Omental fat pad (tissue), 3 donors: ENCODE measurements at regions not wholly inside any gene's neighbourhood (a gene's known extent, or its start where the extent isn't known, plus 50 kb on each side); places are given as distances from the start of the nearest gene placed in this dataset.

Source experiments
- ATAC-seq: fragments of 150-250 bp; one replicate; pipeline ENCODE4 v1.9.1; 2016; ENCODE audit warnings: mild to moderate bottlenecking, moderate library complexity; ENCODE audit not compliant: low FRiP score
- DNase-seq: peaks from one replicate; pipeline ENCODE4 v3.0.0-alpha.2; 2019; ENCODE audit warnings: low spot score
- CTCF ChIP-seq, 3 donors: fragments of 450-650 bp; IDR thresholded peaks; one replicate each; pipeline ENCODE4 v1.5.1; 2016 to 2017; ENCODE audit warnings: antibody characterized with exemption in 3 of 3, mild to moderate bottlenecking in 3 of 3, moderate library complexity in 2 of 3

DNA sequence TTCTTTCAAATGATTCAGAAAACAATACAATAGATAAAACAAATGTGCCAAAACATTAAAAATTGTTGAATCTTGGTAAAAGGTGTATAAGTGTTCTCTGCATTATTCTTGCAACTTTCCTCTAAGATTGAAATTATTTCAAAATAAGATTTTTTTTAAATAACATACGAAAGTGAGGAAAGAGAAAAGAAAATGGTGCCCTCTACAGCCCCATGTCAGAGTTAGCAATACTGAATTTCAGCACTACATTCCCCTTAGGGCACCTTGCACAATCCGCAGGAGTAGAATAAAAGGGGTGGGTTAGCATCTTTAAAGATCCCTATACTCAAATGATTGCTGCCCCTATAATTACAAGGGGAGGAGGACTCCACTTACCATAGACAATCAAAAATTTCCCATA is 433.7 kb downstream of the BCL11A start:
- no peak for ATAC-seq
- TF ChIP-seq CTCF (IDR thresholded peaks at IDR 0.05): no peak

DNA sequence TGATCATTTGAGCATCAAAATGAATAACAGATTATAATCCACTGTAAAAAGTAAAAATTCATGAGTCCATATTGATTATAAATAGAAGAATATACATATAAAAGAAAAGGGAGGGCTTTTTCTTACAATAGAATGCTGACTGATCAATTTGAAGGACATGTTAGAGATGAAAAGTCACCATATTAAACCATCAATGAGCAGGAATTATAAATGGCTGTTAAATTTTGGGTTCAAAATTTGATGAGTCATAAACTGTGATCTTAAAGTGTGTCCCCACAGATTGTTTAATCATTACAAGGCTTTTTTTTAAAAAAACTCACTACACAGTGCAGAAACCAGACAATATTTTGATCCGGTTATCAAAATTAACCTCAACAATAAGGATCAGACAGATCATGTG is 434.5 kb downstream of the BCL11A start:
- TF ChIP-seq CTCF (IDR thresholded peaks at IDR 0.05): no peak
- no peak for DNase-seq
- no peak for ATAC-seq

More for the DNA sequence above, 433.7 kb downstream of the BCL11A start:
- no peak for DNase-seq

- TF ChIP-seq CTCF (IDR thresholded peaks at IDR 0.05): no peak
- DNase-seq (no peak), ATAC-seq (no peak)
Observed at GRCh38 chr2:60118061-60118460, 435.4 kb downstream of the BCL11A start.

DNA sequence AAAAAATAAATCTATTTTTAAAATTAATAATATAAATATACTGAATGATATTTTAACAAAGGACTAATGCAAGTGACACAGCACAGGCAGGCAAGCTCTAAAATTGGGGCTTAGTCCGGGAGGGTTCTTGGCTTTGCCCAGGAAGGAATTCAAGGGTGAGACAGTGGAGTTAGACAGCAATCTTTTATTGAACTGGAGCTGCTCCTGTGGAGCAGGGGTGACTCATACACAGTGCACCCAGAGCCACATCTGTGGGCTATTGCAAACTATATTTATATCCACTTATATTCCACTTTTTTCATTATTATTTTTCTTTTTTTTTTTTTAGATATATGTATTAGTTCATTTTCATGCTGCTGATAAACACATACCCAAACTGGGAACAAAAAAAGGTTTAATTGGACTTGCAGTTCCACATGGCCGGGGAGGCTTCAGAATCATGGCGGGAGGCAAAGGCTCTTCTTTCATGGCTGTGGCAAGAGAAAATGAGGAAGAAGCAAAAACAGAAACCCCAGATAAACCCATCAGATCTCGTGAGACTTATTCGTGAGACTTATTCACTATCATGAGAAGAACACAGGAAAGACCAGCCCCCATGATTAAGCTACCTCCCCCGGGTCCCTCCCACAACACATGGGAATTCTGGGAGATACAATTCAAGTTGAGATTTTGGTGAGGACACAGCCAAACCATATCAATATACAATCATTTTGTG is 437.1 kb downstream of the BCL11A start:
- no peak for TF ChIP-seq CTCF (IDR thresholded peaks at IDR 0.05)
- DNase-seq: no peak
- no peak for ATAC-seq

- no peak for TF ChIP-seq CTCF (IDR thresholded peaks at IDR 0.05)
- no peak for ATAC-seq
Observed at GRCh38 chr2:60109744-60110143, 443.7 kb downstream of the BCL11A start.

DNA sequence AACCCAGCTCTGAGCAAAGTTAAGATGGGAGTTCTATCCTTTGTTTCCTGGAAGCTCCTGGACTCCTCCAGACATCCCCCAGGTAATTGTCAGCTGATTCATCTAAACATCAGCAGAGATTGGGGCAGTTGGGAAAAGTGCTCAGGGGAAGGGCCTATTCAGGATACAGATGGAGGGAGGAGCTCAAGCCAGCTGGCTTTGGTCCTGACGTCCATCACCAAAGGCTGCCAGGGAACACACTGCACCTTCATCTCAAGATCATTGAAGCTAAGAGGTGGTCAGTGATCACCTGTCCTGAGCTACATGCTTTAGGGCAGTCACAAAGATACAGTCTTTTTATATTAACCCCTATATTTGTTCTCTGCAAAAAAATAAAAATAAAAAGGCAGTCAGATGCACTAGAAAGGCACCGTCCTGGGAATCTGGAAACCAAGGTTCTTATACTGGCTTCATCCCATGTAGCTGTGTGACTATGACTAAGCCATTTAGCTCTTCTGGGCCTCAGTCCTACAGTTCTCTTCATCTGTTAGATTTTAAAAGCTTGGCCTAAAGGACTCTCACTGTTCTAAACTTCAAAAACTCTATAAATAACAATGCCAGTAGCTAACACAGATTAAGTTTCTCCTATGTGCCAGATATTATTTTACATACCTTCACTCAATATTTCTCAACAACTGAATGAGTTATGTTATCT is 446.5 kb downstream of the BCL11A start:
- DNase-seq (no peak), ATAC-seq (no peak)
- no peak for TF ChIP-seq CTCF (IDR thresholded peaks at IDR 0.05)

More at GRCh38 chr2:60109744-60110143, 443.7 kb downstream of the BCL11A start:
- no peak for DNase-seq

GRCh38 chr2:60105906-60106305 is 447.5 kb downstream of the BCL11A start:
- no peak for ATAC-seq

More at GRCh38 chr2:60105906-60106305, 447.5 kb downstream of the BCL11A start:
- TF ChIP-seq CTCF (IDR thresholded peaks at IDR 0.05): no peak
- no peak for DNase-seq
